Myocyte (in vitro differentiated cells): ENCODE measurements at regions not wholly inside any gene's neighbourhood (a gene's known extent, or its start where the extent isn't known, plus 50 kb on each side); places are given as distances from the start of the nearest gene placed in this dataset.
"Not testable (repeated sequence)": the region's sequence is repeated elsewhere in the genome, so short reads cannot be mapped to it uniquely, and the experiment has no call there.

Experiments
- DNase-seq: peaks from one replicate; pipeline ENCODE4 v3.0.0-alpha.2; 2012; ENCODE audit warnings: low read depth

- peak; percentile 37 for DNase-seq
Observed at GRCh38 chr6:81031416-81031815, 721.1 kb downstream of the TENT5A start.

DNA sequence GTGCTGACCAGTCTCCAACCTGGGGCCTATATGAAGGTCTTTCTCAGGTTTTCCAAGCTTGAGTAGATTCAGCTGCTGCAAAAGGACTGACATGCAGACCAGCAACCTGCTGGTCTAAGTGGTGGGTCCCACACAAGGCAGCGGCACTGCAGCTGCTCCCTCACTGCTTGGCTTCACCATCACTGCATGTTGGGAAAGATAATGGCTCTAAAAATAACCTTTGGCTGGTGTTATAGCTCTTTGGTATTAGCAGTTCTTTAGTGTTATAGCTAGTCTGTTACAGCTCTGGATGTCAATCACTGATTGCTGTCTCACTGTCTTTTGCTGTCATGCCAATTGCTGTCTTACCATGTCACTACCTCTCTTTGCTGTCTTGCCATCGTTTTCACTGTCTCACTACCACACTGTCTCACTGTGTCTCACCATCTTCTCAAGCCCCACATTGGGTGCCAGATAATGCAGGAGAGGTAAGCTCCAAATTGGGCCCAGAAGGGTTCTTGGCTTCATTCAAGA is 726.4 kb downstream of the TENT5A start:
- peak; percentile 9 for DNase-seq

DNA sequence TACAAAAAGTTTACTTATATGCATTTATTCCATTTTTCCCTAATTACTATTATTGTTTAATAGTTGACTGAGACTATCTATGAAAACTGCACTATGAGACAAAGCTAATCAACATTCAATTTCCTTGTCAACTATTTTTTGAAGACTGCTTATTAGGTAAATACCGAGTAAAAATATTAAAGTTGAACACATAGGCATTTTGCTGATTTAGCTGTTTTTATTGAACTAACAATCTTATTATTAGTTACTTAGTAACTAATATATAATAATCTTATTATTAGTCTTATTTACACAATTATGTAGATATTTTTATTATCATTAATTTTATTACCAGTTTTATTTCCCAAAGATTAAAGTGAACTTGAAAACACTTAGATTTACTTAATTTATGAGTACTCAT is 728.8 kb downstream of the TENT5A start:
- no peak for DNase-seq

DNA sequence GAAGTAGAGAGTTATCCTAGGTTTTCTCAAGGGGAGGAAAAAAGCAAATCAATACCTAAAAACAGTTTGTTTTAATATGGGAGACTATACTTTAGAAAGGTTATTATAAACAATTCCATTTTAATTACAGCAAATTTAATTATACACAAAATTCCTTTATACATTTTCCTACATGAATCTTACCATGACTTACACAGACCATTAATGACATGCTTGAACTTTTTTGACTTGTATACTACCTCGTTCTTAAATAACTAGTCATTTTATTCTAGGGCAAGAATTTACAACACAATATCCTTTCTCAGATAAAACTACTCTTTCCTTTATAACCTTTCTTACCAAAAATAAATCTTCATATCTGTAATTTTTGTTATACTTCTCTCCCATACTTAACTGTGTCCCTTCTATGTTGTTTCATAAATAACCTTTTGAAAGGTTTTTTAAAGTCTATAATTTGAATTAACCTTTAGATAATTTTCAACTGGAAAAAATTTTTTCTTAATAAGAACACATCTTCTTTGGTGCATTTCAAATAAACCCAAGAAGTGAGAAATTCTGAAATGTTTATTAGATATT is 729.4 kb downstream of the TENT5A start:
- DNase-seq: peak; percentile 6

- DNase-seq: not testable (repeated sequence)
Observed at GRCh38 chr6:81017586-81017985, 734.9 kb downstream of the TENT5A start.

- no peak for DNase-seq
Observed at GRCh38 chr6:81003894-81004293, 748.6 kb downstream of the TENT5A start.

- DNase-seq: no peak
Observed at GRCh38 chr6:81003156-81003555, 749.3 kb downstream of the TENT5A start.

- no peak for DNase-seq
Observed at GRCh38 chr6:81002126-81002525, 750.4 kb downstream of the TENT5A start.

GRCh38 chr6:80991316-80991715 is 761.2 kb downstream of the TENT5A start:
- DNase-seq: no peak

DNA sequence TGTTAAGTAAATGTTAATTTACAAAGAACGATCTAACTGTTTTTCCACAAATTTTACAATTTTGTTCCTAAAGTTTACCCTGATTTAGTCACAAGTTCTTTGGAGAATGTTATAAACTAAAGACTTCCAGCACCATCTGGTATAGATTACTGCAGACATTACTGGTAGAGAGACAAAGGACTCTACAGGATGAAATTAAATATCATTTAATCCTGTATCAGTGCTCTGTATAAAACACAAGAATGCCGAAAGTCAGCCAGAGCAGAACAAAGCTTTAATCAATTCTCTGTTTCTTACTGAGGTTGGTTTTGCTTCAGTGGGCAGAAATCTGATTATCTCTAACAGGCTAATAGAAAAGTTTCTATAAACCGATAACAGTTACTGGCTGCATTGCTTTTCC is 763.6 kb downstream of the TENT5A start:
- DNase-seq: no peak

DNA sequence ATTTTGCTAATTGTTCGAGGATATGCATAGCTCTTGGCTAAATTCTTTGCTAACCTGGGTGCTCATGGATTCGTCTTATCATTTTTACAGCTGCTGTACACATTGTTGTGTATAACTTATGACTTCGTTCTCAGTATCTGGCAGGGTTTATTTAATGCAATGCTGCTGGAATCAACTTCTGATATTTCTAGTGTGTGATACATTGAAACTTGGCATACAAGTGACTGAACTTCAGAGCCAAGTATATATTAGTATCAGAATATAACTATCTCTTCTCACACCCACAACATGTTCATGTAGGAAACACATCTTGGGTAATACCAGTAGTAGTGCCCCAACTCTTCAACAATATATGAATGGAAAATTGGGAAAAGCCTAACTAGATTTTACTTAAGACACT is 764.2 kb downstream of the TENT5A start:
- no peak for DNase-seq

DNA sequence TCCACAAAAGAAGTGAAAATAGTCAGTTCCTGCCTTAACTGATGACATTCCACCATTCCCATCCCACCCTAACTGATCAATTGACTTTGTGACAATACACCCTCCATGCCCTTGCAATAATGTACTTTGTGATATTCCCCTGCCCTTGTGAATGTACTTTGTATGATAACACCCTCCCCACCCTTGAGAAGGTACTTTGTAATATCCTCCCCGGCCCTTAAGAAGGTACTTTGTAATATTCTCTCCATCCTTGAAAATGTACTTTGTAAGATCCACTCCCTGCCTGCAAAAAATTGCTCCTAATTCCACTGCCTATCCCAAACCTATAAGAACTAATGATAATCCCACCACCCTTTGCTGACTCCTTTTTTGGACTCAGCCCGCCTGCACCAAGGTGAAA is 771.3 kb downstream of the TENT5A start:
- not testable (repeated sequence) for DNase-seq

DNA sequence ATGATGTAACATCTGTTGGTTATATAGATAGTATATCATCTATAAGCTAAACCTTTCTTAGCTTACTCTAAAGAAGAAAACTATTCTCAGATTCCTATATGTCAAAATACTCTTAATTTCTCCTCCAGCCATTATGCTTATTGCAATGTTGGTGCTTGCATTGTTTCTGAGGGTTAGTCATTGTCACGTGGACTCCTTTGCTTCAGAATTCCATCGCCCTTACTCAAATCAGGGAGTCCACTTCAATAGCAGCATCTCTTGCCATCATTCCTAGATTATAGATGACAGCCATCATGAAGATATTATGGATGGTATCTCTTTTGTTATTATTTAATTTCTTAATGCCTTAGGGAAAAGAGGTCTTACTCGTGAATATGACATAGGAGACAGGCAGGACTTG is 776.1 kb downstream of the TENT5A start:
- no peak for DNase-seq

GRCh38 chr6:80974579-80974978 is 777.9 kb downstream of the TENT5A start:
- no peak for DNase-seq

DNA sequence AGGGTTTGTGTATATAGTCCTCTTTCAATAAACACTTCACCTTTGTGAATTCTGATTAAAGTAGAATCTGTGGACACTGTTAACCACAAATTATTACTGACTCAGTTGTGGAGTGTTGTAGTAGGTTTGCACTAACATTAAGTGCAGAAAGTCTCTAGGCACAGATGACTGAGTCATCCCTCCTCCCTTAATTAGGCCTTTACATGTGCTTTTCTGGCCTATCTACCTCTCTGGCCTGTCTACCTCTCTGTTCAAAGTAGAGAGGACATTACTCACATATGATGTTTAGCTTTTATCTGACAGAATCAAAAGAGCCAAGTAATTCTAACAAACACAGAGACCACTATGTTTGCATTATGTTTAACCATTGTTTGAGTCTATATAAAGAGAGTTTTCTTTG is 783.0 kb downstream of the TENT5A start:
- DNase-seq: no peak

- DNase-seq: no peak
Observed at GRCh38 chr6:80967609-80968008, 784.9 kb downstream of the TENT5A start.

DNA sequence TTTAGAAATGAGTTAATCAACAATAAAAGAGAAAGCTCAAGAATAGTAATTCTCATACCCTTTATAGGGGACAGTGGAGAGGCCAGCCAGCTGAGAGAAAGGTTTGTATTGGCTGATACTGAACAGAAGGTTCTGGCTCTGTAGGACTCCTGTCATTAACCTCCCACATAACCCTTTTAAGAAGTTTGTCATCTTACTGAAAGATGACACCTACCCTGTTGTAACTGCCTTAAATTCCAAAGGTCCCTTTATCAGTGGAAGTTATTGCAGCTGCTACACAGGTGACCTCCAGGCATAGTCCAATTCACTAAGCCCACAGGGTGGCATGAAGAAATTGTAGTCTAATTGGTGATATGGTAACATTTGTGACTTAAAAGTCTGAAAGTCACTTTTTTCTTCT is 790.1 kb downstream of the TENT5A start:
- DNase-seq: peak; percentile 34

GRCh38 chr6:80961166-80961565 is 791.3 kb downstream of the TENT5A start:
- DNase-seq: no peak

DNA sequence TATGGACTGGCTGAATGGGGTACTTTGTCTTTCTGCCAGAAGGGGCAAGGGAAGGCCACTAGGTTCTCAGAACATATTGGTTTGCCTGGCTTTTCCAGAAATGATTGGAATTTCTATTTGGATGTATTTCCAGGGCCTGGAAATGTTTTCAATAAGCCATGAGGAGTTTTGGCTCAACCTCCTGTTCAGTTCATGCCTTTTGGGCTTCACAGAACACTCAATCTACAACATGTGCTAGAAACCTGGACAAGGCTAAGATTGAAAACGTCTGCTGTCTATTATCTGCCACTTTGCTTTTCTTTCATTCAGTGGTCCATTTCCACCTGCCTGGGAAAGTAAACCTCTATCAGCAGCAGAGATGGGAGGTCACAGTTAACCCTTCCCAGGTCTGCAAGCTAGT is 793.4 kb downstream of the TENT5A start:
- no peak for DNase-seq

DNA sequence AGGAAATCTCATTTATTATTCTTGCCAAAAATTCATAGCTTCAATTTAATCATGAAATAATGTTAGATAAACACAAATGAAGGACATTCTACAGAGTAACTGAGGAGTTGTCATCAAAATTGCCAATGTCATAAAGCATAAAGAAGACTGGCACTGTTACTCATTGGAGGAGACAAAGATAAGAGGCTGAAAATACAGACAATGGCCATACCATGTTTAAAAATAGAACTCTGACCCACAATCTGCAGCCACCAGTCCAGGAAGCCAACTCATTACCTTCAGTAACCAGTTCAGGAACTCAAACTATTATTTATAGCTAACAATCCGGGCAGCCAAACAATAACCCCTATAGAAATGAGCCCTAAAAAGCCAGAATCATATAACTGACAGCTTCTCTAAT is 795.6 kb downstream of the TENT5A start:
- DNase-seq: peak; percentile 45

DNA sequence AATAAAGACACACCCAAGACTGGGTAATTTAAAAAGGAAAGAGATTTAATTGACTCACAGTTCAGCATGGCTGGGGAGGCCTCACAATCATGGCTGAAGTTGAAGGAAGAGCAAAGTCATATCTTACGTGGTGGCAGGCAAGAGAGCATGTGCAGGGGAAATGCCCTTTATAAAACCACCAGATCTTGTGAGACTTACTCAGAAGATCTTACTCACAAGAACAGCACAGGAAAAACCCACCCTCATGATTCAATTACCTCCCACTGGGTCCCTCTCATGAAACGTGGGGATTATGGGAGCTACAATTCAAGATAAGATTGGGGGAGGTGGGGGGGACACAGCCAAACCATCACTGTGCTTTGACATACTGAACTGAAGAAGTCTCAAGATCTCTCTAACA is 800.0 kb downstream of the TENT5A start:
- not testable (repeated sequence) for DNase-seq

- no peak for DNase-seq
Observed at GRCh38 chr6:80946402-80946801, 806.1 kb downstream of the TENT5A start.

- DNase-seq: no peak
Observed at GRCh38 chr6:80942911-80943310, 809.6 kb downstream of the TENT5A start.

GRCh38 chr6:80940976-80941375 is 811.5 kb downstream of the TENT5A start:
- peak; percentile 7 for DNase-seq
